ENCODE measurements at regions not wholly inside any gene's neighbourhood (a gene's known extent, or its start where the extent isn't known, plus 50 kb on each side); places are given as distances from the start of the nearest gene placed in this dataset.

- H2AFZ ChIP-seq (ENCODE audit: low read depth, low read length): no peak overlapping the region
- no peak overlapping the region for H3K27ac Mint-ChIP-seq (ENCODE audit: unreplicated experiment)
Measured at GRCh38 chr12:91388573-91388972, 206.0 kb upstream of the DCN start.

GRCh38 chr12:91387461-91388134 is 205.0 kb upstream of the DCN start:
- Mint-ChIP-seq H3K27ac (ENCODE audit: unreplicated experiment) (no peak overlapping the region), H3K4me1 (ENCODE audit: low read depth, unreplicated experiment) (peaks cover 1% of the 10 kb centered on the region), H3K4me3 (ENCODE audit: unreplicated experiment) (no peak overlapping the region), H3K9me3 (ENCODE audit: unreplicated experiment) (peaks cover 6% of the 10 kb centered on the region), H3K36me3 (ENCODE audit: low read depth, unreplicated experiment) (no peaks in the 10 kb centered on the region), H3K27me3 (ENCODE audit: low read depth, unreplicated experiment) (peaks cover 1% of the 10 kb centered on the region)
- H3K27ac ChIP-seq (ENCODE audit: low read depth, low read length): no peak overlapping the region
- no peaks in the 10 kb centered on the region for H4K20me1 ChIP-seq (ENCODE audit: insufficient read depth, low read length)
- FAIRE-seq (no peak), DNase-seq (ENCODE audit: low read depth) (no peak)
- H3K4me3 ChIP-seq (ENCODE audit: insufficient read depth, low read depth, low read length): no peak overlapping the region
- no peaks in the 10 kb centered on the region for H3K79me2 ChIP-seq (ENCODE audit: insufficient read depth, low read length)
- no peak overlapping the region for H2AFZ ChIP-seq (ENCODE audit: low read depth, low read length)
- no peak overlapping the region for H3K4me2 ChIP-seq (ENCODE audit: low read length)
- no peak for TF ChIP-seq EZH2 (IDR thresholded peaks at IDR 0.05; ENCODE audit: insufficient read depth, low read length)
- no peak for TF ChIP-seq CTCF (IDR thresholded peaks at IDR 0.05; ENCODE audit: insufficient read depth, low read depth, low read length)
- H3K9ac ChIP-seq (ENCODE audit: low read length): no peak overlapping the region
- no peaks in the 10 kb centered on the region for H3K36me3 ChIP-seq (ENCODE audit: insufficient read depth, low read length)
- no peaks in the 10 kb centered on the region for H3K27me3 ChIP-seq (ENCODE audit: insufficient read depth, low read length)
- no peaks in the 10 kb centered on the region for H3K4me1 ChIP-seq (ENCODE audit: insufficient read depth, low read length)
- no peaks in the 10 kb centered on the region for H3K9me3 ChIP-seq (ENCODE audit: insufficient read depth, low read depth, low read length)

More at GRCh38 chr12:91388573-91388972, 206.0 kb upstream of the DCN start:
- no peak overlapping the region for H3K4me3 Mint-ChIP-seq (ENCODE audit: unreplicated experiment)
- Histone ChIP-seq H3K4me3 (ENCODE audit: insufficient read depth, low read depth, low read length) (no peak overlapping the region), H4K20me1 (ENCODE audit: insufficient read depth, low read length) (no peaks in the 10 kb centered on the region), H3K9me3 (ENCODE audit: insufficient read depth, low read depth, low read length) (no peaks in the 10 kb centered on the region), H3K9ac (ENCODE audit: low read length) (no peak overlapping the region), H3K79me2 (ENCODE audit: insufficient read depth, low read length) (no peaks in the 10 kb centered on the region), H3K4me2 (ENCODE audit: low read length) (no peak overlapping the region), H3K27me3 (ENCODE audit: insufficient read depth, low read length) (no peaks in the 10 kb centered on the region), H3K36me3 (ENCODE audit: insufficient read depth, low read length) (no peaks in the 10 kb centered on the region), H3K27ac (ENCODE audit: low read depth, low read length) (no peak overlapping the region), H3K4me1 (ENCODE audit: insufficient read depth, low read length) (no peaks in the 10 kb centered on the region)
- no peaks in the 10 kb centered on the region for H3K36me3 Mint-ChIP-seq (ENCODE audit: low read depth, unreplicated experiment)
- no peaks in the 10 kb centered on the region for H3K4me1 Mint-ChIP-seq (ENCODE audit: low read depth, unreplicated experiment)
- TF ChIP-seq CTCF (IDR thresholded peaks at IDR 0.05; ENCODE audit: insufficient read depth, low read depth, low read length) (no peak), EZH2 (IDR thresholded peaks at IDR 0.05; ENCODE audit: insufficient read depth, low read length) (no peak)
- H3K9me3 Mint-ChIP-seq (ENCODE audit: unreplicated experiment): peaks cover 6% of the 10 kb centered on the region
- FAIRE-seq (no peak), DNase-seq (ENCODE audit: low read depth) (no peak)
- H3K27me3 Mint-ChIP-seq (ENCODE audit: low read depth, unreplicated experiment): peaks cover 1% of the 10 kb centered on the region

- Mint-ChIP-seq H3K9me3 (ENCODE audit: unreplicated experiment) (no peaks in the 10 kb centered on the region), H3K27me3 (ENCODE audit: low read depth, unreplicated experiment) (peaks cover 1% of the 10 kb centered on the region), H3K27ac (ENCODE audit: unreplicated experiment) (no peak overlapping the region), H3K4me3 (ENCODE audit: unreplicated experiment) (no peak overlapping the region), H3K36me3 (ENCODE audit: low read depth, unreplicated experiment) (no peaks in the 10 kb centered on the region), H3K4me1 (ENCODE audit: low read depth, unreplicated experiment) (peaks cover 3% of the 10 kb centered on the region)
- FAIRE-seq (no peak), DNase-seq (ENCODE audit: low read depth) (no peak)
- no peaks in the 10 kb centered on the region for H3K27me3 ChIP-seq (ENCODE audit: insufficient read depth, low read length)
- peaks cover 5% of the 10 kb centered on the region for H3K4me1 ChIP-seq (ENCODE audit: insufficient read depth, low read length)
- H3K27ac ChIP-seq (ENCODE audit: low read depth, low read length): no peak overlapping the region
- no peak overlapping the region for H3K4me2 ChIP-seq (ENCODE audit: low read length)
- no peaks in the 10 kb centered on the region for H4K20me1 ChIP-seq (ENCODE audit: insufficient read depth, low read length)
- H3K9me3 ChIP-seq (ENCODE audit: insufficient read depth, low read depth, low read length): no peaks in the 10 kb centered on the region
- H3K36me3 ChIP-seq (ENCODE audit: insufficient read depth, low read length): no peaks in the 10 kb centered on the region
- H3K4me3 ChIP-seq (ENCODE audit: insufficient read depth, low read depth, low read length): no peak overlapping the region
- H3K79me2 ChIP-seq (ENCODE audit: insufficient read depth, low read length): no peaks in the 10 kb centered on the region
- TF ChIP-seq EZH2 (IDR thresholded peaks at IDR 0.05; ENCODE audit: insufficient read depth, low read length) (no peak), CTCF (IDR thresholded peaks at IDR 0.05; ENCODE audit: insufficient read depth, low read depth, low read length) (no peak)
- H2AFZ ChIP-seq (ENCODE audit: low read depth, low read length): no peak overlapping the region
- no peak overlapping the region for H3K9ac ChIP-seq (ENCODE audit: low read length)
Measured at GRCh38 chr12:91384806-91385205, 202.2 kb upstream of the DCN start.
